Mesendoderm (in vitro differentiated cells): ENCODE measurements at regions not wholly inside any gene's neighbourhood (a gene's known extent, or its start where the extent isn't known, plus 50 kb on each side); places are given as distances from the start of the nearest gene placed in this dataset.
A peak's percentile ranks its signal among the peaks of the same experiment; 100 is the strongest.

ENCODE experiments used
- DNase-seq: peaks from one replicate; pipeline ENCODE4 v3.0.0; 2013
- H2AK5ac ChIP-seq: 2 replicates; pipeline ENCODE4 v1.6.1; 2013; ENCODE audit warnings: low read length, inconsistent platforms
- H2BK120ac ChIP-seq: 2 replicates; pipeline ENCODE4 v1.6.1; 2013; ENCODE audit warnings: low read depth, mild to moderate bottlenecking, low read length, moderate library complexity, mixed read lengths
- H2BK15ac ChIP-seq: replicated peaks from 2 replicates; pipeline ENCODE4 v1.6.1; 2013; ENCODE audit warnings: low read depth, mild to moderate bottlenecking, moderate library complexity
- H2BK5ac ChIP-seq: 2 replicates; pipeline ENCODE4 v1.6.1; 2013; ENCODE audit warnings: low read length, inconsistent platforms
- H3K18ac ChIP-seq: 2 replicates; pipeline ENCODE4 v1.6.1; 2013; ENCODE audit warnings: mild to moderate bottlenecking, low read length, mixed read lengths
- H3K23ac ChIP-seq: one replicate; pipeline ENCODE4 v1.6.1; 2013; ENCODE audit warnings: low read length
- H3K27ac ChIP-seq: 2 replicates; pipeline ENCODE4 v1.5.1; 2013; ENCODE audit warnings: low read depth, mild to moderate bottlenecking, inconsistent platforms, low read length, moderate library complexity
- H3K27me3 ChIP-seq: 2 replicates; pipeline ENCODE4 v1.6.1; 2013; ENCODE audit warnings: low read length, control low read depth, mild to moderate bottlenecking, inconsistent platforms; ENCODE audit not compliant: insufficient read depth, poor library complexity
- H3K36me3 ChIP-seq: 2 replicates; pipeline ENCODE4 v1.6.1; 2013; ENCODE audit warnings: low read length, inconsistent platforms; ENCODE audit not compliant: control insufficient read depth, insufficient read depth
- H3K4ac ChIP-seq: one replicate; pipeline ENCODE4 v1.6.1; 2013; ENCODE audit warnings: low read depth, mild to moderate bottlenecking, low read length, moderate library complexity
- H3K4me1 ChIP-seq: 2 replicates; pipeline ENCODE4 v1.6.1; 2013; ENCODE audit warnings: low read depth, low read length, inconsistent platforms; ENCODE audit not compliant: control insufficient read depth
- H3K4me2 ChIP-seq: 2 replicates; pipeline ENCODE4 v1.6.1; 2013; ENCODE audit warnings: low read length
- H3K4me3 ChIP-seq: 2 replicates; pipeline ENCODE4 v1.5.1; 2013; ENCODE audit warnings: mild to moderate bottlenecking, low read length
- H3K56ac ChIP-seq: one replicate; pipeline ENCODE4 v1.6.1; 2013; ENCODE audit warnings: low read length
- H3K79me1 ChIP-seq: 2 replicates; pipeline ENCODE4 v1.6.1; 2013; ENCODE audit warnings: low read length, inconsistent platforms
- H3K79me2 ChIP-seq: 2 replicates; pipeline ENCODE4 v1.6.1; 2013; ENCODE audit warnings: mild to moderate bottlenecking, low read length; ENCODE audit not compliant: control insufficient read depth, insufficient read depth
- H3K9ac ChIP-seq: 2 replicates; pipeline ENCODE4 v1.6.1; 2013; ENCODE audit warnings: low read length, inconsistent platforms
- H4K5ac ChIP-seq: one replicate; pipeline ENCODE4 v1.6.1; 2013; ENCODE audit warnings: low read length
- H4K8ac ChIP-seq: one replicate; pipeline ENCODE4 v1.6.1; 2013; ENCODE audit warnings: low read depth, mild to moderate bottlenecking, control low read depth, low read length, moderate library complexity
- WGBS: extraction: QIAGEN DNeasy Blood & Tissue Kit; methylation state at CpG from one replicate; pipeline ENCODE4 v1.1.7; 2013; ENCODE audit warnings: low lambda C conversion rate, missing lambda C conversion rate; ENCODE audit not compliant: insufficient coverage; ENCODE audit errors: extremely low coverage; 5-methylcytosine and 5-hydroxymethylcytosine counted together

DNA sequence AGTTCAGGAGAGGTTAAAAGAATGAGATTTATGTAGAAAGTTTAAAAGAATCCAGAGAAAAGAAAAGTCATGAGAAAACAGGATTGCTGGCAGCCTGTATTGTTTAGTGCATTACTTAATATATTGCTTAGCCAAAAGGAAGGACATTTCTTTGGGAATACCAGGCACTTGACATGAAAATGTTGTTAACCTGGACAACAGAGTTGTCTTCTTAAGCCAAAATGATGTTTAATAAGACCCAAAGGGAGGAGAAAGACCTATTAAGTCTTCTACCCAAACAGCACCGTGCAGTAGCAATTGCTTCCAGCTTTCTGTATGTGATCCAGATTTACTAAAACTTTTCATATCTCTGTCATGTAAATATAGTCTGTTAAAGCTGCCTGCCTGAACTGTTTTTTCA lies 74.0 kb upstream of the PRLR start:
- Histone ChIP-seq H3K36me3 (no peaks in the 10 kb centered on the region), H3K27ac (no peak overlapping the region), H2AK5ac (no peak overlapping the region), H3K4ac (no peak overlapping the region), H2BK120ac (no peak overlapping the region), H4K8ac (no peak overlapping the region), H3K4me3 (no peak overlapping the region), H3K4me1 (no peaks in the 10 kb centered on the region), H3K9ac (no peak overlapping the region), H3K27me3 (no peaks in the 10 kb centered on the region), H2BK15ac (no peak overlapping the region), H3K79me2 (no peaks in the 10 kb centered on the region), H3K4me2 (no peak overlapping the region), H4K5ac (no peak overlapping the region), H3K56ac (no peak overlapping the region), H2BK5ac (no peak overlapping the region), H3K23ac (no peak overlapping the region), H3K18ac (no peak overlapping the region), H3K79me1 (no peaks in the 10 kb centered on the region)
- no CpG with 5 or more reads among the region's 1 CpG for WGBS
- DNase-seq: no peak

DNA sequence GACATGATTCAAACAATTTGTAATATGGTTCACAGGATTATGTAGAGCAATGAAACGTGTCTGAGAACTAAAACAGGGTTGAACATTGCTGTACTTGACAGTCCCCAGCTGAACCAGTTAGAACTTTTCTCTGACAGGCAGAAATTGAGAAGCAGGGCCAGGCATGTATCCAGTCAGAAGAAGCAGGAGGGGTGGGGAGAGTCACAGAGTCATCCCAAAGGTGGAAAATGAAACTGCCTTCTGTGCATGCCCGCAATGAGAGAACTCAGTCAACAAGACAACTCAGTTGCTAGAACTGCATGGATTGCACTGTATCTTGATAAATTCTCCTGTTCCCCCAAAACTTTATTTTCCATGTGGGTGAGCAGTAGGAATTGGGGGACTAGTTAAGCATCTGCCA lies 72.9 kb upstream of the PRLR start:
- Histone ChIP-seq H4K8ac (no peak overlapping the region), H2BK5ac (no peak overlapping the region), H2BK120ac (no peak overlapping the region), H3K27ac (no peak overlapping the region), H3K18ac (no peak overlapping the region), H3K23ac (no peak overlapping the region), H3K36me3 (no peaks in the 10 kb centered on the region), H4K5ac (no peak overlapping the region), H3K4me2 (no peak overlapping the region), H2BK15ac (no peak overlapping the region), H3K9ac (no peak overlapping the region), H3K79me1 (no peaks in the 10 kb centered on the region), H3K4ac (no peak overlapping the region), H3K4me1 (no peaks in the 10 kb centered on the region), H3K56ac (no peak overlapping the region), H3K79me2 (no peaks in the 10 kb centered on the region), H2AK5ac (no peak overlapping the region), H3K4me3 (no peak overlapping the region), H3K27me3 (no peaks in the 10 kb centered on the region)
- WGBS: no CpG with 5 or more reads among the region's 2 CpGs
- no peak for DNase-seq

DNA sequence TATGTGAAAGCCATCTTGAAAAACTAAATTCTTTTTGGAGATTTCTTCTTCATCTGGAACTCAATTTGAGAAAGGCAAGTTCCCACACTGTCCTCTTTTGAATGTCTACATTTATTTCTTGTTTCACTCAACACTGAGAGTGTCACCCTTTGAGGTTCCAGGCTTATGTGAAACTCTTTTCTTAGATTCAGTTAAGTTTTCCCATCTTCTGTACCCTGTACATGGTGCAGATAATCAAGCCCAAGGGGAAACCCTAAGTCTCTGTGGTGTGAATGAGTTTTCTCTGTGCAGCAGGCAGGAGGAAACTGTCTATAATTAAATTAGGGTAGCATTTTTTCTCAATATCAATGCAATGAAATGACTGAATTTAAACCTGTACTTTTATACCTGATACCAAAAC lies 72.3 kb upstream of the PRLR start:
- no peak overlapping the region for H3K18ac ChIP-seq

DNA sequence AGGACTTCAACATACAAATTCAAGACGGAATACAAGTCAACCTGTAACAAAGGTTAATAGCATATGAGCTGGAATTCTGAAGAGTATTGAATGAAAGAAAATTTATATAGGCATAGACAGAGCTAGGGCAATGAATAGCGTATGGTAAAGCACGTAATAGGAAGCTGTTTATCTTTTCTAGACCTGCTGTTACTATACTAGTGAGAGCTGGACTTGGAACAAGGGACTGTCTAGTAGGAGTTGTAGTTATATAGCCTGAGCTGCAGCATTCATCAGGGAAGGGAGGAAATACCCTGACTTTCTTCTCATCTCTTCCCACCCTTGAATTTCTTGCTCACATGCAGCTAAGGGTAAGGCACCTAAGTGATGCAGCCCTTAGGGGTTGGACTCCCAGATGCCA lies 67.5 kb upstream of the PRLR start:
- H3K27me3 ChIP-seq: no peaks in the 10 kb centered on the region
- no peak overlapping the region for H2BK15ac ChIP-seq
- no peak overlapping the region for H3K4me2 ChIP-seq
- no peaks in the 10 kb centered on the region for H3K4me1 ChIP-seq
- H3K9ac ChIP-seq: no peak overlapping the region
- H3K4ac ChIP-seq: no peak overlapping the region
- no peak overlapping the region for H4K5ac ChIP-seq
- H2AK5ac ChIP-seq: no peak overlapping the region
- no peaks in the 10 kb centered on the region for H3K79me1 ChIP-seq
- no CpG with 5 or more reads among the region's 3 CpGs for WGBS
- no peaks in the 10 kb centered on the region for H3K36me3 ChIP-seq
- H3K18ac ChIP-seq: no peak overlapping the region
- H3K23ac ChIP-seq: no peak overlapping the region
- no peak overlapping the region for H4K8ac ChIP-seq
- H3K27ac ChIP-seq: no peak overlapping the region
- H3K56ac ChIP-seq: no peak overlapping the region
- H3K4me3 ChIP-seq: no peak overlapping the region
- DNase-seq: no peak
- no peaks in the 10 kb centered on the region for H3K79me2 ChIP-seq
- H2BK5ac ChIP-seq: no peak overlapping the region
- no peak overlapping the region for H2BK120ac ChIP-seq

More for the DNA sequence above, 72.3 kb upstream of the PRLR start:
- Histone ChIP-seq H3K4me2 (no peak overlapping the region), H4K5ac (no peak overlapping the region), H3K79me1 (no peaks in the 10 kb centered on the region), H2BK5ac (no peak overlapping the region), H4K8ac (no peak overlapping the region), H2BK120ac (no peak overlapping the region), H3K36me3 (no peaks in the 10 kb centered on the region), H3K56ac (no peak overlapping the region), H2BK15ac (no peak overlapping the region), H3K27ac (no peak overlapping the region), H3K79me2 (no peaks in the 10 kb centered on the region), H3K4ac (no peak overlapping the region), H3K27me3 (no peaks in the 10 kb centered on the region), H3K4me1 (no peaks in the 10 kb centered on the region), H3K4me3 (no peak overlapping the region), H2AK5ac (no peak overlapping the region), H3K9ac (no peak overlapping the region), H3K23ac (no peak overlapping the region)
- DNase-seq: no peak

- H3K4me3 ChIP-seq: no peak overlapping the region
- H3K4me1 ChIP-seq: no peaks in the 10 kb centered on the region
- H3K36me3 ChIP-seq: no peaks in the 10 kb centered on the region
- no peak overlapping the region for H4K5ac ChIP-seq
- H3K18ac ChIP-seq: no peak overlapping the region
- H3K23ac ChIP-seq: no peak overlapping the region
- H2BK120ac ChIP-seq: no peak overlapping the region
- H2BK5ac ChIP-seq: no peak overlapping the region
- H3K4me2 ChIP-seq: no peak overlapping the region
- peak; percentile 55 for DNase-seq
- no peaks in the 10 kb centered on the region for H3K79me2 ChIP-seq
- no CpG with 5 or more reads among the region's 2 CpGs for WGBS
- H3K56ac ChIP-seq: no peak overlapping the region
- H3K79me1 ChIP-seq: no peaks in the 10 kb centered on the region
- H3K27ac ChIP-seq: no peak overlapping the region
- H3K4ac ChIP-seq: no peak overlapping the region
- no peak overlapping the region for H2AK5ac ChIP-seq
- H3K27me3 ChIP-seq: no peaks in the 10 kb centered on the region
- H2BK15ac ChIP-seq: no peak overlapping the region
- no peak overlapping the region for H3K9ac ChIP-seq
- H4K8ac ChIP-seq: no peak overlapping the region
Measured at GRCh38 chr5:35294976-35295375, 64.7 kb upstream of the PRLR start.

DNA sequence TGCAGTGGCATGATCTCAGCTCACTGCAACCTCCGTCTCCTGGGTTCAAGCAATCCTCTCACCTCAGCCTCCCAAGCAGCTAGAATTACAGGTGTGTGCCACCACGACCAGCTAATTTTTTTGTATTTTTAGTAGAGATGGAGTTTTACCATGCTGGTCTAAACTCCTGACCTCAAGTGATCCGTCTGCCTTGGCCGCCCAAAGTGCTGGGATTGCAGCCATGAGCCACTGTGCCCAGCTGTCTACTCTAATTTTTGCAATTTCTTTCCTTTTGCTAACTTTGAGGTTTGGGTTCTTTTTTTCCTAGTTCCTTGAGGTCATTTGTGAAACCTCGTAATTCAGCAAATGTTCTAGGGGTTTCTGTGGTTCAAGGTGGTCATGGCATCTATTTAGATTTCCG lies 63.7 kb upstream of the PRLR start:
- Histone ChIP-seq H3K4ac (no peak overlapping the region), H3K9ac (no peak overlapping the region), H4K5ac (no peak overlapping the region), H3K4me1 (no peaks in the 10 kb centered on the region), H3K79me1 (no peaks in the 10 kb centered on the region), H3K27ac (no peak overlapping the region), H3K36me3 (no peaks in the 10 kb centered on the region), H2BK5ac (no peak overlapping the region), H2AK5ac (no peak overlapping the region), H3K4me3 (no peak overlapping the region), H3K79me2 (no peaks in the 10 kb centered on the region), H3K27me3 (no peaks in the 10 kb centered on the region), H3K4me2 (no peak overlapping the region), H3K23ac (no peak overlapping the region), H3K18ac (no peak overlapping the region), H4K8ac (no peak overlapping the region), H2BK15ac (no peak overlapping the region), H2BK120ac (no peak overlapping the region), H3K56ac (no peak overlapping the region)
- no peak for DNase-seq
- no CpG with 5 or more reads among the region's 6 CpGs for WGBS
